ENCODE measurements at regions not wholly inside any gene's neighbourhood (a gene's known extent, or its start where the extent isn't known, plus 50 kb on each side); places are given as distances from the start of the nearest gene placed in this dataset.
A peak's percentile ranks its signal among the peaks of the same experiment; 100 is the strongest.

DNA sequence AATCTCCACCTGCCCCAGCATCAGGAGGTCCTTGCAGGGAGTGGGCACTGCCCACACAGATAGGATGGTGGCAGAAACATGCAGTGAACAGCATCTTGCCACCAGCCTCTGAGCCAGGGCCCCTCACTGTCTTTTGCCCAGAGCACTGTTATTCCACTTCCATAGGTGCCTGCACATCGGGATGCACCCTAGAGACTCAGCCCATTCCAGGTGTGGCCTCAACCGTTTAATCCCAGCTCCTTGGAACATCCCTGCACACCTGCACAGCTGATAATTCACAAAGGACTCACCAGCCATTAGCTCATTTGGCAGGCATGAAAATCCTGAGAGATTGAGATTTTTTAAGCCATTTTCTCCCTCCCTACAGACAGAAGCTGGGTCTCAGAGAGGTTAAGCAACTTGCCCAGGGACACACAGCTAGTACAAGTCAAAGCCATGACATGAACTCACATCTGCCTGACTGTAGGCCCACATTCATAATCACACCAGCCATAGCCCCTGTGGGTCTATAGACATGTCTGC, 116.3 kb downstream of the EFNB1 start:
- no peak for DNase-seq
- Mint-ChIP-seq H3K27me3 (ENCODE audit: unreplicated experiment) (peaks cover 2% of the 10 kb centered on the region), H3K4me3 (ENCODE audit: unreplicated experiment) (no peak overlapping the region), H3K36me3 (ENCODE audit: unreplicated experiment) (no peaks in the 10 kb centered on the region), H3K27ac (ENCODE audit: unreplicated experiment) (no peak overlapping the region), H3K4me1 (ENCODE audit: low read depth, unreplicated experiment) (no peaks in the 10 kb centered on the region), H3K9me3 (ENCODE audit: unreplicated experiment) (no peaks in the 10 kb centered on the region)
- TF ChIP-seq, protein P1, sequence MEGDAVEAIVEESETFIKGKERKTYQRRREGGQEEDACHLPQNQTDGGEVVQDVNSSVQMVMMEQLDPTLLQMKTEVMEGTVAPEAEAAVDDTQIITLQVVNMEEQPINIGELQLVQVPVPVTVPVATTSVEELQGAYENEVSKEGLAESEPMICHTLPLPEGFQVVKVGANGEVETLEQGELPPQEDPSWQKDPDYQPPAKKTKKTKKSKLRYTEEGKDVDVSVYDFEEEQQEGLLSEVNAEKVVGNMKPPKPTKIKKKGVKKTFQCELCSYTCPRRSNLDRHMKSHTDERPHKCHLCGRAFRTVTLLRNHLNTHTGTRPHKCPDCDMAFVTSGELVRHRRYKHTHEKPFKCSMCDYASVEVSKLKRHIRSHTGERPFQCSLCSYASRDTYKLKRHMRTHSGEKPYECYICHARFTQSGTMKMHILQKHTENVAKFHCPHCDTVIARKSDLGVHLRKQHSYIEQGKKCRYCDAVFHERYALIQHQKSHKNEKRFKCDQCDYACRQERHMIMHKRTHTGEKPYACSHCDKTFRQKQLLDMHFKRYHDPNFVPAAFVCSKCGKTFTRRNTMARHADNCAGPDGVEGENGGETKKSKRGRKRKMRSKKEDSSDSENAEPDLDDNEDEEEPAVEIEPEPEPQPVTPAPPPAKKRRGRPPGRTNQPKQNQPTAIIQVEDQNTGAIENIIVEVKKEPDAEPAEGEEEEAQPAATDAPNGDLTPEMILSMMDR (IDR thresholded peaks at IDR 0.05; ENCODE audit: partially characterized antibody, unreplicated experiment), result no peak

DNA sequence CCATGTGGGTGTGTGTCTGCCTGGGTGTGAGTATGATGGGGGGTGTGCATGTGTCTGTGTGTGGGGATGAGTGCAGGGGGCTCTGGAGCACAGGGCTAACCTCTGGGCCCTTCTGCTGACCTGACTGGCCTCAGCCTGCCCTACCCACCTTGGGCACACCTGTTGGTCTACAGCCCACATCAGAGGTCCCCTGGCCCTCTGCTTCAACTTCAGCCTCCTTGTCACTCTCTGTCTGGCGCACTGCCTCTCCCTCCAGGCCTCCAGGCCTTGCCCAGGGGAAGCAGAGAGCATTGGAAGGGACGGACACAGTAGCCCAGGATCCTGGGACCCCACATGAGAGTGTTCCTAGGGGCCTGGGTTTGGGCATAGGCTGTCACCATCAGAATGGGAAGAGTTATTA, 115.4 kb downstream of the EFNB1 start:
- no peak overlapping the region for H3K27ac Mint-ChIP-seq (ENCODE audit: unreplicated experiment)

DNA sequence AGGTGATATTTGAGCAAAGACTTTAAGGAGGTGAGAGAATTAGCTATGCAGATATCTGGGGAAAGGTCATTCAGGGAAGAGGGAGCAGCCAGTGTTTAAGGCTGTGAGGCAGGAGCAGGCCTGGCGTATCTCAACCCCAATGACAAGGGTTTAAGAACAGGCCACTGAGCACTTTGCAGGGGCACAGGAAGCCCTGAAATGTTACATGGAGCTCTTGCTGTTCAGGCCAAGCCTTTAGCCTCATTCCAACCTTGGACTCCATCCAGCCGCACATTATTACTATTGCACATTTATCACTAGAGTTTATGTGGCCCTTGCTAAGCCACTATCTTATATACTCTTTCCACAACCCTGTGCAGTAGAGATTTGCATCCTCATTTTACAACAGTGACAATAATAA, 114.0 kb downstream of the EFNB1 start:
- no peak overlapping the region for H3K4me3 Mint-ChIP-seq (ENCODE audit: unreplicated experiment)
- TF ChIP-seq, protein P1 (IDR thresholded peaks at IDR 0.05; ENCODE audit: partially characterized antibody, unreplicated experiment), result no peak
- H3K4me1 Mint-ChIP-seq (ENCODE audit: low read depth, unreplicated experiment), result no peaks in the 10 kb centered on the region
- peaks cover 2% of the 10 kb centered on the region for H3K27me3 Mint-ChIP-seq (ENCODE audit: unreplicated experiment)
- DNase-seq, result no peak
- no peaks in the 10 kb centered on the region for H3K9me3 Mint-ChIP-seq (ENCODE audit: unreplicated experiment)
- no peaks in the 10 kb centered on the region for H3K36me3 Mint-ChIP-seq (ENCODE audit: unreplicated experiment)
- peak overlapping the region; percentile 59 for H3K27ac Mint-ChIP-seq (ENCODE audit: unreplicated experiment)

More for the DNA sequence above, 115.4 kb downstream of the EFNB1 start:
- TF ChIP-seq, protein P1 (IDR thresholded peaks at IDR 0.05; ENCODE audit: partially characterized antibody, unreplicated experiment), result no peak
- DNase-seq, result no peak
- Mint-ChIP-seq H3K36me3 (ENCODE audit: unreplicated experiment) (no peaks in the 10 kb centered on the region), H3K9me3 (ENCODE audit: unreplicated experiment) (no peaks in the 10 kb centered on the region), H3K4me1 (ENCODE audit: low read depth, unreplicated experiment) (no peaks in the 10 kb centered on the region), H3K4me3 (ENCODE audit: unreplicated experiment) (no peak overlapping the region), H3K27me3 (ENCODE audit: unreplicated experiment) (peaks cover 2% of the 10 kb centered on the region)

DNA sequence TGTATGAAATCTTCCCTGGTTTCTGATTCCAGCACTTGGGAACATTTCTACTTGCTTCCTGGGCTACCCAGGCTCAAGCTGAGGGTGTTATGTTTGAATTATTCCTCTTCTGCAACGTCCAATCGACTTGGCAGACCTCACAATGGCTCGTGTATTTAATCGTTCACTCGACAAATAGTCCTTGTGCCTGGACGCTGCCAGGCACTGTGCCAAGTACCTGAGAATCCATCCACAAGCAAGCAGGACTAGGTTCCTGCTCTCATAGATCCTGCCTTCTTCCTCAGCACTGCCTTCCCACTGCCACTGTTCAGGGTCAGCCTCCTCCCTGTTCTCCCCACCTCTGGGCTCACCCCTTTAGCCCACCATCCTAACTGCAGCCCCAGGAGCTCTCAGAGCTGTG, 113.3 kb downstream of the EFNB1 start:
- no peak for DNase-seq
- H3K9me3 Mint-ChIP-seq (ENCODE audit: unreplicated experiment), result no peaks in the 10 kb centered on the region

GRCh38 chrX:68941385-68941952, 112.6 kb downstream of the EFNB1 start:
- H3K27me3 Mint-ChIP-seq (ENCODE audit: unreplicated experiment), result peaks cover 2% of the 10 kb centered on the region
- no peak overlapping the region for H3K27ac Mint-ChIP-seq (ENCODE audit: unreplicated experiment)
- TF ChIP-seq, protein P1 (IDR thresholded peaks at IDR 0.05; ENCODE audit: partially characterized antibody, unreplicated experiment), result no peak
- no peaks in the 10 kb centered on the region for H3K36me3 Mint-ChIP-seq (ENCODE audit: unreplicated experiment)
- H3K4me1 Mint-ChIP-seq (ENCODE audit: low read depth, unreplicated experiment), result no peaks in the 10 kb centered on the region
- H3K4me3 Mint-ChIP-seq (ENCODE audit: unreplicated experiment), result no peak overlapping the region
- DNase-seq, result no peak
- H3K9me3 Mint-ChIP-seq (ENCODE audit: unreplicated experiment), result no peaks in the 10 kb centered on the region

More for the DNA sequence above, 113.3 kb downstream of the EFNB1 start:
- TF ChIP-seq, protein P1 (IDR thresholded peaks at IDR 0.05; ENCODE audit: partially characterized antibody, unreplicated experiment), result no peak
- H3K36me3 Mint-ChIP-seq (ENCODE audit: unreplicated experiment), result no peaks in the 10 kb centered on the region
- no peak overlapping the region for H3K27ac Mint-ChIP-seq (ENCODE audit: unreplicated experiment)
- no peaks in the 10 kb centered on the region for H3K4me1 Mint-ChIP-seq (ENCODE audit: low read depth, unreplicated experiment)
- H3K4me3 Mint-ChIP-seq (ENCODE audit: unreplicated experiment), result no peak overlapping the region
- H3K27me3 Mint-ChIP-seq (ENCODE audit: unreplicated experiment), result peaks cover 2% of the 10 kb centered on the region
